Upper lobe of left lung (tissue), 6 donors: ENCODE measurements at regions not wholly inside any gene's neighbourhood (a gene's known extent, or its start where the extent isn't known, plus 50 kb on each side); places are given as distances from the start of the nearest gene placed in this dataset.

ENCODE experiments used
- ATAC-seq, 2 donors: fragments of 200-7000 bp; cut with Tn5 transposase; one replicate each; pipeline ENCODE4 v1.9.1; 2022; ENCODE audit warnings: mild to moderate bottlenecking in 2 of 2, moderate library complexity in 2 of 2; ENCODE audit not compliant: low FRiP score in 2 of 2
- DNase-seq, 2 donors: peaks; one replicate each; pipeline ENCODE4 v3.0.0-alpha.2; 2019 to 2020
- H3K27ac ChIP-seq, 4 donors: fragments of 200-600 bp; sonication (generic); one replicate each; pipeline ENCODE4 v1.5.1; 2016 to 2019
- H3K27me3 ChIP-seq, 4 donors: fragments of 200-600 bp; sonication (generic); one replicate each; pipeline ENCODE4 v1.5.1; 2017 to 2019
- H3K36me3 ChIP-seq, 4 donors: fragments of 200-600 bp; sonication (generic); one replicate each; pipeline ENCODE4 v1.5.1; 2016 to 2019
- H3K4me1 ChIP-seq, 4 donors: fragments of 200-600 bp; sonication (generic); one replicate each; pipeline ENCODE4 v1.5.1; 2018 to 2019
- H3K4me3 ChIP-seq, 4 donors: fragments of 200-600 bp; sonication (generic); one replicate each; pipeline ENCODE4 v1.5.1; 2017 to 2019; ENCODE audit warnings: mild to moderate bottlenecking in 2 of 4, moderate library complexity in 1 of 4
- H3K9me3 ChIP-seq, 4 donors: fragments of 200-600 bp; sonication (generic); one replicate each; pipeline ENCODE4 v1.5.1; 2018 to 2019
- EP300 ChIP-seq, 4 donors: sonication (generic); formaldehyde crosslinking; IDR thresholded peaks; one replicate each; pipeline ENCODE4 v1.5.1; 2017; ENCODE audit warnings: antibody characterized with exemption in 4 of 4, control low read depth in 2 of 4
- POLR2A ChIP-seq, 4 donors: fragments of 450-650 bp; IDR thresholded peaks; one replicate each; pipeline ENCODE4 v1.5.1; 2016 to 2017; ENCODE audit warnings: antibody characterized with exemption in 4 of 4, mild to moderate bottlenecking in 2 of 4
- POLR2AphosphoS5 ChIP-seq, 2 donors: sonication (generic); formaldehyde crosslinking; IDR thresholded peaks; one replicate each; pipeline ENCODE4 v1.5.1; 2017; ENCODE audit warnings: antibody characterized with exemption in 2 of 2
- WGBS, 2 donors: methylation state at CpG; one replicate each; pipeline ENCODE4 v1.1.5; 2017 to 2018; 5-methylcytosine and 5-hydroxymethylcytosine counted together
- TF ChIP-seq, protein P1 (sequence below), 6 experiments: fragments of 450-650 bp in 4 of 6; fragments of 200-600 bp in 2 of 6; sonication (generic) in 2 of 6; IDR thresholded peaks; one replicate each; pipeline ENCODE4 v1.5.1; 2016 to 2019; ENCODE audit warnings: antibody characterized with exemption in 6 of 6
- donor health status: DM: no; HTN: no; CAD: no; lungs with moderate emphysema.
- donor health status: DM: no; HTN: yes; CAD: no; lungs with severe emphysema.

DNA sequence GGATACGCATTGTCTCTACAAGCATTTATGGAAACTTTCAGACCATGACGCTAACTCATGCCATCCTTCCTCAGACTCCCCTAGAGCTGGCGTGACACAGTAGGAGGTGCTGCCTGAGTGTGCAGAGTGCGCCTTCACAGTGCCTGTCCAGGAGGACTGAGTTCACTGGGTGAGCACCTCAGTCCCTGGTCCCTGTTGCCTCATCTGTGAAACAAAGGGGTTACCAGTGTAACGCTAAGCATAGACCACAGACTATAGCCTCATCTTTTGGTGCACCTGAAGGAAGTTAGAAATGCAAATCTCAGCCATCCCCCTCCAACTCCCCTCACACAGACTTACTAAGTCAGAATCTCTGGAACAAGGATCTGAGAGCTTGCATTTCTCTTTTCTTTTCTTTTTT, 142.8 kb downstream of the TMEM17 start:
- TF ChIP-seq POLR2A (IDR thresholded peaks at IDR 0.05): no peak
- TF ChIP-seq, protein P1, sequence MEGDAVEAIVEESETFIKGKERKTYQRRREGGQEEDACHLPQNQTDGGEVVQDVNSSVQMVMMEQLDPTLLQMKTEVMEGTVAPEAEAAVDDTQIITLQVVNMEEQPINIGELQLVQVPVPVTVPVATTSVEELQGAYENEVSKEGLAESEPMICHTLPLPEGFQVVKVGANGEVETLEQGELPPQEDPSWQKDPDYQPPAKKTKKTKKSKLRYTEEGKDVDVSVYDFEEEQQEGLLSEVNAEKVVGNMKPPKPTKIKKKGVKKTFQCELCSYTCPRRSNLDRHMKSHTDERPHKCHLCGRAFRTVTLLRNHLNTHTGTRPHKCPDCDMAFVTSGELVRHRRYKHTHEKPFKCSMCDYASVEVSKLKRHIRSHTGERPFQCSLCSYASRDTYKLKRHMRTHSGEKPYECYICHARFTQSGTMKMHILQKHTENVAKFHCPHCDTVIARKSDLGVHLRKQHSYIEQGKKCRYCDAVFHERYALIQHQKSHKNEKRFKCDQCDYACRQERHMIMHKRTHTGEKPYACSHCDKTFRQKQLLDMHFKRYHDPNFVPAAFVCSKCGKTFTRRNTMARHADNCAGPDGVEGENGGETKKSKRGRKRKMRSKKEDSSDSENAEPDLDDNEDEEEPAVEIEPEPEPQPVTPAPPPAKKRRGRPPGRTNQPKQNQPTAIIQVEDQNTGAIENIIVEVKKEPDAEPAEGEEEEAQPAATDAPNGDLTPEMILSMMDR (IDR thresholded peaks at IDR 0.05): no peak
- TF ChIP-seq POLR2AphosphoS5 (IDR thresholded peaks at IDR 0.05): no peak
- no peak for TF ChIP-seq EP300 (IDR thresholded peaks at IDR 0.05)
- ATAC-seq (no peak), DNase-seq (no peak)
- no peaks in the 10 kb centered on the region for H3K36me3 ChIP-seq
- H3K27ac ChIP-seq: no peak overlapping the region
- no peaks in the 10 kb centered on the region for H3K4me1 ChIP-seq
- no peak overlapping the region for H3K4me3 ChIP-seq
- no peaks in the 10 kb centered on the region for H3K27me3 ChIP-seq
- peaks cover 0 to 3% (median 0%) of the 10 kb centered on the region in 4 donors for H3K9me3 ChIP-seq
- WGBS, 2 donors: 90 to 95% methylated on average over 5 of the region's 5 CpGs

DNA sequence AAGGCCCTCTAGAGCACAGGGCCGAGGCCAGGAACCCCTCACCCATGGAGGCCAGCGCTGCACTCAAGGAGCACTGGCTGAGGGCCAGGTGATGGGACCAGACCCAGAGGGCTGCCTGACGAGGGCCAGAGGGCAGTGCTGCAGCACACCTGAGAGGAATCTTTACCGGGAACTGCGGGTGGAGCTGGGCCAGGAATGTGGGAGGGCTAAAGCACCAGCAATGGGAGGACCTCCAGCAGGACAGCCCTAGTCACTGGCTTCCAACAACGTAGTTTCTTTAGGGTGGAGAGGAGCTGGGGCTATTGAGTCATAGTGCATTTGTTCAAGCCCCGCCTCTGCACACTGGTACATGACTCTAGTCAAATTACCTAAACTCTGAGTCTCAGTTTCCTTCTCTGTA, 143.4 kb downstream of the TMEM17 start:
- ATAC-seq: peak in 1 of 2 donors; percentile 17
- WGBS, 2 donors: 67 to 81% methylated on average over 4 to 5 of the region's 7 CpGs

DNA sequence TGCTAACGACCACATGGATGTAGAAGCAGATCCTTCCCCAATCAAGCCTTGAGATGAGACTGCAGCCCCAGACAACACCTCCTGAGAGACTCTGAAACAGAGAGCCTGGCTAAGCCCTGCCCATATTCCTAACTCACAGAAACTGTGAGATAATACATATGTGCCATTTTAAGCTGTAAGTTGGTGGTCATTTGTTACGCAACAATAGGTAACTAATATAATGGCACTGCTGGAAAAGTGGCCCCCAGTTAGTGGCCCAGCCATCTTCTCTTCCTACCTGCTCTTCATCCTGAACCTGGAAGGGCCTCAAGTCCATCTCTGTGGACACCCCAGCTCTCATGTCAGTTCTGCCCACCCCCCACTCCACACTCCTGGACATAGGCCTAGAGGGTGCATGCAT, 144.0 kb downstream of the TMEM17 start:
- no peak overlapping the region for H3K27ac ChIP-seq
- ATAC-seq: no peak
- WGBS, 2 donors: 93 to 94% methylated on average over 2 of the region's 2 CpGs
- H3K27me3 ChIP-seq: no peaks in the 10 kb centered on the region
- TF ChIP-seq, protein P1 (IDR thresholded peaks at IDR 0.05): no peak
- no peak for TF ChIP-seq EP300 (IDR thresholded peaks at IDR 0.05)
- no peak for TF ChIP-seq POLR2AphosphoS5 (IDR thresholded peaks at IDR 0.05)
- no peak for TF ChIP-seq POLR2A (IDR thresholded peaks at IDR 0.05)
- no peaks in the 10 kb centered on the region for H3K36me3 ChIP-seq
- no peak overlapping the region for H3K4me3 ChIP-seq
- peaks cover 0 to 3% (median 0%) of the 10 kb centered on the region in 4 donors for H3K9me3 ChIP-seq
- DNase-seq: no peak
- no peaks in the 10 kb centered on the region for H3K4me1 ChIP-seq

More for the DNA sequence above, 143.4 kb downstream of the TMEM17 start:
- no peak for TF ChIP-seq POLR2A (IDR thresholded peaks at IDR 0.05)
- TF ChIP-seq EP300 (IDR thresholded peaks at IDR 0.05): no peak
- TF ChIP-seq, protein P1 (IDR thresholded peaks at IDR 0.05): no peak
- no peak for TF ChIP-seq POLR2AphosphoS5 (IDR thresholded peaks at IDR 0.05)
- no peak overlapping the region for H3K4me3 ChIP-seq
- H3K36me3 ChIP-seq: no peaks in the 10 kb centered on the region
- peaks cover 0 to 3% (median 0%) of the 10 kb centered on the region in 4 donors for H3K9me3 ChIP-seq
- no peaks in the 10 kb centered on the region for H3K4me1 ChIP-seq
- peak in 1 of 2 donors; percentile 38 for DNase-seq
- H3K27ac ChIP-seq: no peak overlapping the region
- H3K27me3 ChIP-seq: no peaks in the 10 kb centered on the region

DNA sequence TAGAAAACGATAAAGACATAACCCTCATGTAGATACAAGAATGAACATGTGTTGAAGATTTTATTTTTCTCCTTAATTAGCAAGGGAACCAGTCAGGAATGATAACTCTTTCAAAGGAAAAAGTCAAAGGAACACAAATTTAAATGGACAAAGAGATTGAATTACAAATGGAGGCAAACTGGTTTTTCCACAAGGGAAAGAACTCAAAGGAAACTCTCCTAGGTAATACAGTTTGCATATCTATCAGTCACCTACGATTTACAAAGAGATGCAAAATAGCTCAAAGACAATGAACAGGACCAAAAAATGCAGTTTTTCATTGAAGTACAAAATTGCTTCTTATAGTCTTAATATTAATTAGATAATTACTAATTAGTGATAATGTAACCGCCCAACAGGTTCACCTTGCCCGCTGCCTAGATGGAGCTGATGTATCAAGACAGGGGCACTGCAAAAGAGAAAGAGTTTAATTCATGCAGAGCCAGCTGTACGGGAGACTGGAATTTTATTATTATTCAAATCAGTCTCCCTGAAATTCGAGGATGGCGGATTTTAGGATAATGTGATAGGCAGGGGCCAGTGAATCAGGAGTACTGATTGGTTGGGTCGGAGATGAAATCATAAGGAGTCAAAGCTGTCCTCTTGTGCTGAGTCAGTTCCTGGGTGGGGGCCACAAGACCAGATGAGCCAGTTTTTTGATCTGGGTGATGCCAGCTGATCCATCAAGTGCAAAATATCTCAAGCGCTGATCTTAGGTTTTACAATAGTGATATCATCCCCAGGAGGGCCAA, 151.0 kb downstream of the TMEM17 start:
- WGBS, 2 donors: 78% methylated on average over 9 of the region's 9 CpGs
- peaks cover 0 to 10% (median 5%) of the 10 kb centered on the region in 4 donors for H3K9me3 ChIP-seq
- no peaks in the 10 kb centered on the region for H3K4me1 ChIP-seq
- H3K36me3 ChIP-seq: no peaks in the 10 kb centered on the region
- H3K4me3 ChIP-seq: no peak overlapping the region
- H3K27ac ChIP-seq: no peak overlapping the region
- no peak for DNase-seq
- TF ChIP-seq EP300 (IDR thresholded peaks at IDR 0.05) (no peak), POLR2A (IDR thresholded peaks at IDR 0.05) (no peak), POLR2AphosphoS5 (IDR thresholded peaks at IDR 0.05) (no peak)
- TF ChIP-seq, protein P1 (IDR thresholded peaks at IDR 0.05): no peak
- no peaks in the 10 kb centered on the region for H3K27me3 ChIP-seq
- ATAC-seq: no peak

DNA sequence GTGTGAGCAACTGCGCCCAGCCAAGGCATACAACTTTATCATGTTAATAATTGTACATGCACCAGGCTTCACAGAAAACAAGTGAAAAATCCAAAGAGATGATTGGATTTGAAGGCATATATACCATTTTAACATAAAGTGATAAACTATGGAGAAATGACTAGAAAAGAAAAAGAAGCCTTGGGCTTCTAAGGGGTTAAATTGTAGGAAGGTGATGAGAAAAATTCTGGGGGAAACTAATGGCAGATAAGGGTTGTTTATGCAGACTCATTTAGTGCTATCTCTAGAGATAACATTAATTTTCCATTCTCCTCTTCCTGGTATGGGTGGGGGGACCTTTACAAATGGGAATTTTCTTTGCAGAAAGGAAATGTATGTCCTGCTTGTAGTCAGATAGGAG, 154.0 kb downstream of the TMEM17 start:
- Histone ChIP-seq H3K9me3 (peaks cover 0 to 10% (median 5%) of the 10 kb centered on the region in 4 donors), H3K4me1 (no peaks in the 10 kb centered on the region), H3K27me3 (no peaks in the 10 kb centered on the region), H3K27ac (no peak overlapping the region), H3K36me3 (no peaks in the 10 kb centered on the region), H3K4me3 (no peak overlapping the region)
- WGBS, 2 donors: 100% methylated on average over 1 of the region's 1 CpG
- no peak for DNase-seq
- no peak for ATAC-seq
- TF ChIP-seq POLR2A (IDR thresholded peaks at IDR 0.05) (no peak), EP300 (IDR thresholded peaks at IDR 0.05) (no peak), POLR2AphosphoS5 (IDR thresholded peaks at IDR 0.05) (no peak)
- TF ChIP-seq, protein P1 (IDR thresholded peaks at IDR 0.05): no peak
